IPS-20b (cell line): ENCODE measurements at regions not wholly inside any gene's neighbourhood (a gene's known extent, or its start where the extent isn't known, plus 50 kb on each side); places are given as distances from the start of the nearest gene placed in this dataset.

Source experiments
- H3K27ac ChIP-seq: one replicate; pipeline ENCODE4 v1.5.1; 2013; ENCODE audit warnings: low read length
- H3K27me3 ChIP-seq: 2 replicates; pipeline ENCODE4 v1.6.1; 2013; ENCODE audit warnings: mild to moderate bottlenecking, low read length, inconsistent platforms; ENCODE audit not compliant: insufficient read depth
- H3K36me3 ChIP-seq: 2 replicates; pipeline ENCODE4 v1.6.1; 2013; ENCODE audit warnings: low read depth, mild to moderate bottlenecking, inconsistent platforms, low read length, moderate library complexity; ENCODE audit not compliant: insufficient read depth
- H3K4me1 ChIP-seq: 2 replicates; pipeline ENCODE4 v1.6.1; 2013; ENCODE audit warnings: mild to moderate bottlenecking, control low read depth, inconsistent platforms, low read length, moderate library complexity; ENCODE audit not compliant: insufficient read depth
- H3K4me3 ChIP-seq: 2 replicates; pipeline ENCODE4 v1.5.1; 2013; ENCODE audit warnings: mild to moderate bottlenecking, low read length, inconsistent platforms
- H3K9ac ChIP-seq: 2 replicates; pipeline ENCODE4 v1.6.1; 2013; ENCODE audit warnings: low read depth, mild to moderate bottlenecking, inconsistent platforms, low read length, moderate library complexity
- H3K9me3 ChIP-seq: 2 replicates; pipeline ENCODE4 v1.6.1; 2013; ENCODE audit warnings: mild to moderate bottlenecking, low read depth, low read length, inconsistent platforms; ENCODE audit not compliant: insufficient read depth

- no peak overlapping the region for H3K27ac ChIP-seq
- no peaks in the 10 kb centered on the region for H3K36me3 ChIP-seq
- H3K4me3 ChIP-seq, result no peak overlapping the region
- H3K4me1 ChIP-seq, result peaks cover 7% of the 10 kb centered on the region
- H3K27me3 ChIP-seq, result peaks cover 18% of the 10 kb centered on the region
- no peaks in the 10 kb centered on the region for H3K9me3 ChIP-seq
- H3K9ac ChIP-seq, result no peak overlapping the region
Measured at GRCh38 chr9:105968811-105969466, 274.6 kb downstream of the TMEM38B start.

- no peak overlapping the region for H3K27ac ChIP-seq
- no peaks in the 10 kb centered on the region for H3K36me3 ChIP-seq
- H3K27me3 ChIP-seq, result peaks cover 23% of the 10 kb centered on the region
- H3K4me1 ChIP-seq, result peaks cover 7% of the 10 kb centered on the region
- no peak overlapping the region for H3K4me3 ChIP-seq
- H3K9ac ChIP-seq, result no peak overlapping the region
- H3K9me3 ChIP-seq, result no peaks in the 10 kb centered on the region
Measured at GRCh38 chr9:105969636-105970035, 275.3 kb downstream of the TMEM38B start.

- peaks cover 15% of the 10 kb centered on the region for H3K4me1 ChIP-seq
- no peak overlapping the region for H3K4me3 ChIP-seq
- no peak overlapping the region for H3K9ac ChIP-seq
- H3K27ac ChIP-seq, result no peak overlapping the region
- H3K27me3 ChIP-seq, result peaks cover 25% of the 10 kb centered on the region
- no peaks in the 10 kb centered on the region for H3K36me3 ChIP-seq
- H3K9me3 ChIP-seq, result no peaks in the 10 kb centered on the region
Measured at GRCh38 chr9:105971986-105972385, 277.6 kb downstream of the TMEM38B start.

- peaks cover 25% of the 10 kb centered on the region for H3K27me3 ChIP-seq
- H3K9ac ChIP-seq, result no peak overlapping the region
- H3K36me3 ChIP-seq, result no peaks in the 10 kb centered on the region
- H3K4me1 ChIP-seq, result peaks cover 15% of the 10 kb centered on the region
- no peaks in the 10 kb centered on the region for H3K9me3 ChIP-seq
- no peak overlapping the region for H3K4me3 ChIP-seq
- H3K27ac ChIP-seq, result no peak overlapping the region
Measured at GRCh38 chr9:105972466-105973204, 278.3 kb downstream of the TMEM38B start.

- no peak overlapping the region for H3K27ac ChIP-seq
- H3K27me3 ChIP-seq, result peaks cover 25% of the 10 kb centered on the region
- H3K9me3 ChIP-seq, result no peaks in the 10 kb centered on the region
- no peak overlapping the region for H3K4me3 ChIP-seq
- H3K4me1 ChIP-seq, result peaks cover 14% of the 10 kb centered on the region
- no peaks in the 10 kb centered on the region for H3K36me3 ChIP-seq
- no peak overlapping the region for H3K9ac ChIP-seq
Measured at GRCh38 chr9:105973951-105974351, 279.6 kb downstream of the TMEM38B start.

GRCh38 chr9:105975886-105976645 lies 281.7 kb downstream of the TMEM38B start:
- H3K36me3 ChIP-seq, result no peaks in the 10 kb centered on the region
- peaks cover 11% of the 10 kb centered on the region; the same call in 1 of the 2 replicates for H3K4me1 ChIP-seq
- H3K27ac ChIP-seq, result no peak overlapping the region
- no peaks in the 10 kb centered on the region for H3K9me3 ChIP-seq
- no peak overlapping the region for H3K4me3 ChIP-seq
- peaks cover 25% of the 10 kb centered on the region for H3K27me3 ChIP-seq
- no peak overlapping the region for H3K9ac ChIP-seq

- peaks cover 14% of the 10 kb centered on the region for H3K27me3 ChIP-seq
- no peaks in the 10 kb centered on the region for H3K9me3 ChIP-seq
- no peak overlapping the region for H3K27ac ChIP-seq
- H3K9ac ChIP-seq, result no peak overlapping the region
- peaks cover 11% of the 10 kb centered on the region; the same call in 1 of the 2 replicates for H3K4me1 ChIP-seq
- no peak overlapping the region for H3K4me3 ChIP-seq
- no peaks in the 10 kb centered on the region for H3K36me3 ChIP-seq
Measured at GRCh38 chr9:105978336-105978735, 284.0 kb downstream of the TMEM38B start.

- Histone ChIP-seq H3K9me3 (no peaks in the 10 kb centered on the region), H3K27me3 (peaks cover 9% of the 10 kb centered on the region; the same call in 1 of the 2 replicates), H3K4me1 (peaks cover 11% of the 10 kb centered on the region; the same call in 1 of the 2 replicates), H3K36me3 (no peaks in the 10 kb centered on the region), H3K9ac (no peak overlapping the region), H3K27ac (no peak overlapping the region), H3K4me3 (no peak overlapping the region)
Measured at GRCh38 chr9:105978826-105979225, 284.5 kb downstream of the TMEM38B start.

GRCh38 chr9:105979290-105979689 lies 284.9 kb downstream of the TMEM38B start:
- no peak overlapping the region for H3K27ac ChIP-seq
- H3K4me1 ChIP-seq, result peaks cover 11% of the 10 kb centered on the region; the same call in 1 of the 2 replicates
- H3K9ac ChIP-seq, result no peak overlapping the region
- no peak overlapping the region for H3K4me3 ChIP-seq
- peaks cover 5% of the 10 kb centered on the region; the same call in 1 of the 2 replicates for H3K27me3 ChIP-seq
- no peaks in the 10 kb centered on the region for H3K9me3 ChIP-seq
- H3K36me3 ChIP-seq, result no peaks in the 10 kb centered on the region

- no peaks in the 10 kb centered on the region for H3K36me3 ChIP-seq
- no peaks in the 10 kb centered on the region for H3K9me3 ChIP-seq
- H3K4me3 ChIP-seq, result no peak overlapping the region
- H3K4me1 ChIP-seq, result no peaks in the 10 kb centered on the region
- H3K27me3 ChIP-seq, result no peaks in the 10 kb centered on the region
- no peak overlapping the region for H3K9ac ChIP-seq
- no peak overlapping the region for H3K27ac ChIP-seq
Measured at GRCh38 chr9:105984714-105985113, 290.4 kb downstream of the TMEM38B start.

- no peaks in the 10 kb centered on the region for H3K27me3 ChIP-seq
- H3K36me3 ChIP-seq, result no peaks in the 10 kb centered on the region
- H3K9me3 ChIP-seq, result no peaks in the 10 kb centered on the region
- H3K4me3 ChIP-seq, result no peak overlapping the region
- H3K27ac ChIP-seq, result no peak overlapping the region
- no peak overlapping the region for H3K9ac ChIP-seq
- H3K4me1 ChIP-seq, result peaks cover 16% of the 10 kb centered on the region; the same call in 1 of the 2 replicates
Measured at GRCh38 chr9:105993116-105993854, 298.9 kb downstream of the TMEM38B start.
